Keratinocyte (primary cell): ENCODE measurements at regions not wholly inside any gene's neighbourhood (a gene's known extent, or its start where the extent isn't known, plus 50 kb on each side); places are given as distances from the start of the nearest gene placed in this dataset.

Experiments used
- DNase-seq: peaks from one replicate; pipeline ENCODE4 v3.0.0-alpha.2; 2011; ENCODE audit warnings: low read depth, missing footprints, low spot score
- FAIRE-seq: peaks from 2 replicates; lab custom pipeline; 2011; peaks lifted over from hg19 to GRCh38; lab: Jason Lieb, UNC
- H2AFZ ChIP-seq: 2 replicates; pipeline ENCODE4 v1.6.0; 2012; ENCODE audit warnings: low read length, control low read depth, inconsistent platforms; ENCODE audit not compliant: control insufficient read depth
- H3K27ac ChIP-seq: 2 replicates; pipeline ENCODE4 v1.5.1; 2011; ENCODE audit warnings: low read length; ENCODE audit not compliant: control insufficient read depth, insufficient read depth
- H3K27me3 ChIP-seq: 3 replicates; pipeline ENCODE4 v1.6.0; 2011; ENCODE audit warnings: low read length; ENCODE audit not compliant: control insufficient read depth, insufficient read depth; ENCODE audit errors: extremely low read depth
- H3K36me3 ChIP-seq, 2 experiments: 2 replicates in 1 of 2; 3 replicates in 1 of 2; pipeline ENCODE4 v1.5.1; 2011; ENCODE audit warnings: low read length in 2 of 2, mild to moderate bottlenecking in 1 of 2; ENCODE audit not compliant: control insufficient read depth in 2 of 2, insufficient read depth in 2 of 2; ENCODE audit errors: extremely low read depth in 1 of 2
- H3K4me1 ChIP-seq: 3 replicates; pipeline ENCODE4 v1.5.1; 2011; ENCODE audit warnings: low read length; ENCODE audit not compliant: control insufficient read depth, insufficient read depth; ENCODE audit errors: extremely low read depth
- H3K4me2 ChIP-seq: 3 replicates; pipeline ENCODE4 v1.6.0; 2011; ENCODE audit warnings: low read depth, low read length; ENCODE audit not compliant: control insufficient read depth, insufficient read depth; ENCODE audit errors: extremely low read depth
- H3K4me3 ChIP-seq, 3 experiments: fragments of 200-600 bp in 1 of 3; sonication (generic) in 1 of 3; 2 replicates in 2 of 3; 3 replicates in 1 of 3; pipeline ENCODE4 v1.5.1; 2011 to 2016; ENCODE audit warnings: low read length in 3 of 3, mild to moderate bottlenecking in 3 of 3, control low read depth in 2 of 3, inconsistent platforms in 1 of 3, low read depth in 1 of 3, mixed read lengths in 1 of 3, mixed run types in 1 of 3, moderate library complexity in 1 of 3; ENCODE audit not compliant: control insufficient read depth in 2 of 3, insufficient read depth in 2 of 3; ENCODE audit errors: extremely low read depth in 1 of 3
- H3K79me2 ChIP-seq: 2 replicates; pipeline ENCODE4 v1.6.0; 2012; ENCODE audit warnings: low read length; ENCODE audit not compliant: control insufficient read depth, insufficient read depth
- H3K9ac ChIP-seq: 3 replicates; pipeline ENCODE4 v1.6.0; 2011; ENCODE audit warnings: low read length; ENCODE audit not compliant: control insufficient read depth, insufficient read depth; ENCODE audit errors: extremely low read depth
- H3K9me1 ChIP-seq: 3 replicates; pipeline ENCODE4 v1.6.0; 2011; ENCODE audit warnings: low read length; ENCODE audit not compliant: control insufficient read depth, insufficient read depth; ENCODE audit errors: extremely low read depth
- H3K9me3 ChIP-seq: 2 replicates; pipeline ENCODE4 v1.5.1; 2012; ENCODE audit warnings: low read depth, low read length; ENCODE audit not compliant: control insufficient read depth
- H4K20me1 ChIP-seq: 3 replicates; pipeline ENCODE4 v1.6.0; 2011; ENCODE audit warnings: low read length; ENCODE audit not compliant: control insufficient read depth, insufficient read depth; ENCODE audit errors: extremely low read depth
- EZH2 ChIP-seq: IDR thresholded peaks from one replicate; pipeline ENCODE4 v1.6.1; 2012; ENCODE audit warnings: inconsistent platforms, mild to moderate bottlenecking, low read length, moderate library complexity
- dilution Hi-C: fragments of 300-500 bp; cut with MboI; formaldehyde crosslinking; loops from one replicate; pipeline ENCODE4 v1.7.0; 2020; ENCODE audit warnings: low sequenced_read_pairs; ENCODE audit not compliant: extremely low pct_ligation_motif_present
- TF ChIP-seq, protein P1 (sequence below), 3 experiments: IDR thresholded peaks in 1 of 3; conservative IDR thresholded peaks in 1 of 3; optimal IDR thresholded peaks in 1 of 3; 2 replicates in 2 of 3; 3 replicates in 1 of 3; pipeline versions ENCODE3 to v1.5.1; 2011; ENCODE audit warnings: low read length in 3 of 3, mild to moderate bottlenecking in 3 of 3, moderate library complexity in 2 of 3, control low read depth in 1 of 3, inconsistent platforms in 1 of 3; ENCODE audit not compliant: insufficient read depth in 2 of 3; ENCODE audit errors: extremely low read depth in 1 of 3

DNA sequence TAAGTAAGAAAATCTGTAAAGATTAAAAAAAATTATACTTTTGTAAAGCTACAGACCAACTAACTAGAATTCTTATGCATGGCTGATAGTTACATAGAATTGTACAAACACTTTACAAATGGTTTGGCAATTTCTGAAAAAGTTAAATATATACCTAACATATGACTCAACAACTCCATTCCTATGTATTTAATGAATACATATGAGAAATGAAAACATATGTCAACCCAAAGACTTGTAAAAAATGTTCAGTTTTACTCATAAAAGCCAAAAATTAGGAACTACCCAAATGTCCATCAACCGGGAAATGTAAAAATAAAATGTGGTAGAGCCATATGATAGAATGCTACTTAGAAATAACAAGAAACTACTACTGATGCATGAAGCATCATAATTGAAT lies 152.6 kb upstream of the NRG3 start:
- H3K27ac ChIP-seq, result no peak overlapping the region
- no peak overlapping the region for H3K9ac ChIP-seq
- dilution Hi-C loops, result no loop called here
- H3K79me2 ChIP-seq, result no peaks in the 10 kb centered on the region
- H3K36me3 ChIP-seq, result no peaks in the 10 kb centered on the region
- no peaks in the 10 kb centered on the region for H3K9me1 ChIP-seq
- TF ChIP-seq EZH2, result no peak
- TF ChIP-seq, protein P1, sequence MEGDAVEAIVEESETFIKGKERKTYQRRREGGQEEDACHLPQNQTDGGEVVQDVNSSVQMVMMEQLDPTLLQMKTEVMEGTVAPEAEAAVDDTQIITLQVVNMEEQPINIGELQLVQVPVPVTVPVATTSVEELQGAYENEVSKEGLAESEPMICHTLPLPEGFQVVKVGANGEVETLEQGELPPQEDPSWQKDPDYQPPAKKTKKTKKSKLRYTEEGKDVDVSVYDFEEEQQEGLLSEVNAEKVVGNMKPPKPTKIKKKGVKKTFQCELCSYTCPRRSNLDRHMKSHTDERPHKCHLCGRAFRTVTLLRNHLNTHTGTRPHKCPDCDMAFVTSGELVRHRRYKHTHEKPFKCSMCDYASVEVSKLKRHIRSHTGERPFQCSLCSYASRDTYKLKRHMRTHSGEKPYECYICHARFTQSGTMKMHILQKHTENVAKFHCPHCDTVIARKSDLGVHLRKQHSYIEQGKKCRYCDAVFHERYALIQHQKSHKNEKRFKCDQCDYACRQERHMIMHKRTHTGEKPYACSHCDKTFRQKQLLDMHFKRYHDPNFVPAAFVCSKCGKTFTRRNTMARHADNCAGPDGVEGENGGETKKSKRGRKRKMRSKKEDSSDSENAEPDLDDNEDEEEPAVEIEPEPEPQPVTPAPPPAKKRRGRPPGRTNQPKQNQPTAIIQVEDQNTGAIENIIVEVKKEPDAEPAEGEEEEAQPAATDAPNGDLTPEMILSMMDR (optimal IDR thresholded peaks at IDR 0.05 in 1 of 3, IDR thresholded peaks at IDR 0.05 in 1 of 3, conservative IDR thresholded peaks at IDR 0.05 in 1 of 3; ENCODE audit: extremely low read depth in 1 of 3, insufficient read depth in 2 of 3, low read length in 3 of 3), result no peak
- no peaks in the 10 kb centered on the region for H4K20me1 ChIP-seq
- no peak for FAIRE-seq
- no peak for DNase-seq
- no peak overlapping the region for H3K4me2 ChIP-seq
- H2AFZ ChIP-seq, result no peak overlapping the region
- no peaks in the 10 kb centered on the region for H3K9me3 ChIP-seq
- no peaks in the 10 kb centered on the region for H3K27me3 ChIP-seq
- H3K4me3 ChIP-seq, result no peak overlapping the region
- no peaks in the 10 kb centered on the region for H3K4me1 ChIP-seq

DNA sequence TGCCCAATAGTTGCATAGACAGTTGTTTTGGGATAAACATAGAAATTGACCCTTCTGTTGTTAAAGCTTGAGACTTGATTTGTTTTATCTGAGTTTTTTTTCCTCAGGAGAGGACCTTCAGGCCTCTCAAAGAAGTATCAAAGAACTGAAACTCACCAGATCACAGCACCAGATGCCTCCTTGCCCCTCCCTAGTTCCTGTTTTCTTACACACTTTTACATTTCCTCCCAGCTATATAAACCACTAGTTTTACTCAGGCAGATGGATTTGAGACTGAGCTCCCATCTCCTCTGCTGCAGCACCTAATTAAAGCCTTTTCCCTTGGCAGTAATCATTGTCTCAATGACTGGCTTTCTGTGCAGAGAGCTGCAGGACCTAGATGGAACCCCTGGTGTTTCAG lies 150.6 kb upstream of the NRG3 start:
- H2AFZ ChIP-seq, result no peak overlapping the region
- no peak for TF ChIP-seq EZH2
- TF ChIP-seq, protein P1 (optimal IDR thresholded peaks at IDR 0.05 in 1 of 3, IDR thresholded peaks at IDR 0.05 in 1 of 3, conservative IDR thresholded peaks at IDR 0.05 in 1 of 3; ENCODE audit: extremely low read depth in 1 of 3, insufficient read depth in 2 of 3, low read length in 3 of 3), result no peak
- H3K9me1 ChIP-seq, result no peaks in the 10 kb centered on the region
- no peaks in the 10 kb centered on the region for H3K4me1 ChIP-seq
- H3K36me3 ChIP-seq, result no peaks in the 10 kb centered on the region
- no peaks in the 10 kb centered on the region for H3K79me2 ChIP-seq
- FAIRE-seq (no peak), DNase-seq (no peak)
- no peaks in the 10 kb centered on the region for H3K9me3 ChIP-seq
- no peaks in the 10 kb centered on the region for H4K20me1 ChIP-seq
- no peak overlapping the region for H3K4me2 ChIP-seq
- H3K27ac ChIP-seq, result no peak overlapping the region
- dilution Hi-C loops, result no loop called here
- H3K4me3 ChIP-seq, result no peak overlapping the region
- no peak overlapping the region for H3K9ac ChIP-seq
- no peaks in the 10 kb centered on the region for H3K27me3 ChIP-seq
